Neuron (in vitro differentiated cells): ENCODE measurements at regions not wholly inside any gene's neighbourhood (a gene's known extent, or its start where the extent isn't known, plus 50 kb on each side); places are given as distances from the start of the nearest gene placed in this dataset.

ENCODE experiments used
- H2AFZ ChIP-seq: one replicate; pipeline ENCODE4 v1.6.1; 2013; ENCODE audit warnings: low read depth, mild to moderate bottlenecking, inconsistent platforms, low read length, moderate library complexity
- H3K27me3 ChIP-seq: one replicate; pipeline ENCODE4 v1.6.1; 2013; ENCODE audit warnings: low read length; ENCODE audit not compliant: insufficient read depth
- H3K36me3 ChIP-seq: one replicate; pipeline ENCODE4 v1.6.1; 2013; ENCODE audit warnings: low read length; ENCODE audit not compliant: insufficient read depth
- H3K4me1 ChIP-seq: one replicate; pipeline ENCODE4 v1.6.1; 2013; ENCODE audit warnings: low read length; ENCODE audit not compliant: insufficient read depth
- H3K4me3 ChIP-seq: 2 replicates; pipeline ENCODE4 v1.5.1; 2013; ENCODE audit warnings: mild to moderate bottlenecking, low read length, moderate library complexity
- H3K9me3 ChIP-seq: one replicate; pipeline ENCODE4 v1.6.1; 2013; ENCODE audit warnings: low read length

GRCh38 chr16:66240631-66241395, 125.7 kb upstream of the CDH5 start:
- H3K4me1 ChIP-seq, result no peaks in the 10 kb centered on the region
- no peaks in the 10 kb centered on the region for H3K27me3 ChIP-seq
- no peak overlapping the region for H2AFZ ChIP-seq

GRCh38 chr16:66240088-66240487, 126.4 kb upstream of the CDH5 start:
- H3K4me3 ChIP-seq, result no peak overlapping the region
- H3K4me1 ChIP-seq, result no peaks in the 10 kb centered on the region
- H3K36me3 ChIP-seq, result no peaks in the 10 kb centered on the region
- no peak overlapping the region for H2AFZ ChIP-seq
- H3K27me3 ChIP-seq, result no peaks in the 10 kb centered on the region
- no peaks in the 10 kb centered on the region for H3K9me3 ChIP-seq

More at GRCh38 chr16:66240631-66241395, 125.7 kb upstream of the CDH5 start:
- Histone ChIP-seq H3K9me3 (no peaks in the 10 kb centered on the region), H3K4me3 (no peak overlapping the region), H3K36me3 (no peaks in the 10 kb centered on the region)

GRCh38 chr16:66238696-66239095, 127.8 kb upstream of the CDH5 start:
- H3K4me1 ChIP-seq, result no peaks in the 10 kb centered on the region
- no peak overlapping the region for H2AFZ ChIP-seq
- no peaks in the 10 kb centered on the region for H3K27me3 ChIP-seq
- H3K36me3 ChIP-seq, result no peaks in the 10 kb centered on the region
- no peak overlapping the region for H3K4me3 ChIP-seq
- H3K9me3 ChIP-seq, result no peaks in the 10 kb centered on the region

- Histone ChIP-seq H3K9me3 (no peaks in the 10 kb centered on the region), H2AFZ (no peak overlapping the region), H3K4me1 (no peaks in the 10 kb centered on the region), H3K36me3 (no peaks in the 10 kb centered on the region), H3K27me3 (no peaks in the 10 kb centered on the region), H3K4me3 (no peak overlapping the region)
Observed at GRCh38 chr16:66236301-66236700, 130.2 kb upstream of the CDH5 start.

GRCh38 chr16:66231452-66232160, 134.9 kb upstream of the CDH5 start:
- Histone ChIP-seq H3K9me3 (no peaks in the 10 kb centered on the region), H2AFZ (no peak overlapping the region), H3K36me3 (no peaks in the 10 kb centered on the region), H3K27me3 (no peaks in the 10 kb centered on the region), H3K4me1 (no peaks in the 10 kb centered on the region), H3K4me3 (no peak overlapping the region)

GRCh38 chr16:66229651-66230050, 136.8 kb upstream of the CDH5 start:
- Histone ChIP-seq H3K4me1 (peaks cover 1% of the 10 kb centered on the region), H3K4me3 (no peak overlapping the region), H3K9me3 (no peaks in the 10 kb centered on the region), H3K27me3 (no peaks in the 10 kb centered on the region), H3K36me3 (no peaks in the 10 kb centered on the region), H2AFZ (no peak overlapping the region)

GRCh38 chr16:66228792-66229191, 137.7 kb upstream of the CDH5 start:
- H3K36me3 ChIP-seq, result no peaks in the 10 kb centered on the region
- H2AFZ ChIP-seq, result no peak overlapping the region
- H3K27me3 ChIP-seq, result no peaks in the 10 kb centered on the region
- no peak overlapping the region for H3K4me3 ChIP-seq
- no peaks in the 10 kb centered on the region for H3K9me3 ChIP-seq
- peaks cover 10% of the 10 kb centered on the region for H3K4me1 ChIP-seq

GRCh38 chr16:66227766-66228530, 138.5 kb upstream of the CDH5 start:
- Histone ChIP-seq H3K4me3 (no peak overlapping the region), H2AFZ (no peak overlapping the region), H3K4me1 (peaks cover 16% of the 10 kb centered on the region), H3K9me3 (no peaks in the 10 kb centered on the region), H3K36me3 (no peaks in the 10 kb centered on the region), H3K27me3 (no peaks in the 10 kb centered on the region)

GRCh38 chr16:66226762-66227161, 139.7 kb upstream of the CDH5 start:
- no peak overlapping the region for H2AFZ ChIP-seq
- H3K4me3 ChIP-seq, result no peak overlapping the region
- no peaks in the 10 kb centered on the region for H3K9me3 ChIP-seq
- no peaks in the 10 kb centered on the region for H3K27me3 ChIP-seq
- peaks cover 16% of the 10 kb centered on the region for H3K4me1 ChIP-seq
- H3K36me3 ChIP-seq, result no peaks in the 10 kb centered on the region

- H3K4me3 ChIP-seq, result no peak overlapping the region
- H3K27me3 ChIP-seq, result no peaks in the 10 kb centered on the region
- no peaks in the 10 kb centered on the region for H3K36me3 ChIP-seq
- peaks cover 16% of the 10 kb centered on the region for H3K4me1 ChIP-seq
- no peak overlapping the region for H2AFZ ChIP-seq
- H3K9me3 ChIP-seq, result no peaks in the 10 kb centered on the region
Observed at GRCh38 chr16:66225696-66226095, 140.8 kb upstream of the CDH5 start.

- Histone ChIP-seq H3K4me3 (no peak overlapping the region), H3K9me3 (no peaks in the 10 kb centered on the region), H3K4me1 (peaks cover 16% of the 10 kb centered on the region), H2AFZ (no peak overlapping the region), H3K36me3 (no peaks in the 10 kb centered on the region), H3K27me3 (no peaks in the 10 kb centered on the region)
Observed at GRCh38 chr16:66224626-66225025, 141.9 kb upstream of the CDH5 start.

GRCh38 chr16:66224186-66224585, 142.3 kb upstream of the CDH5 start:
- Histone ChIP-seq H2AFZ (no peak overlapping the region), H3K27me3 (no peaks in the 10 kb centered on the region), H3K9me3 (no peaks in the 10 kb centered on the region), H3K36me3 (no peaks in the 10 kb centered on the region), H3K4me1 (peaks cover 16% of the 10 kb centered on the region), H3K4me3 (no peak overlapping the region)

- H3K9me3 ChIP-seq, result no peaks in the 10 kb centered on the region
- H3K4me1 ChIP-seq, result peaks cover 16% of the 10 kb centered on the region
- no peak overlapping the region for H3K4me3 ChIP-seq
- H3K36me3 ChIP-seq, result no peaks in the 10 kb centered on the region
- no peak overlapping the region for H2AFZ ChIP-seq
- H3K27me3 ChIP-seq, result no peaks in the 10 kb centered on the region
Observed at GRCh38 chr16:66223176-66223780, 143.2 kb upstream of the CDH5 start.
